ENCODE measurements at regions not wholly inside any gene's neighbourhood (a gene's known extent, or its start where the extent isn't known, plus 50 kb on each side); places are given as distances from the start of the nearest gene placed in this dataset.
"Not testable (repeated sequence)": the region's sequence is repeated elsewhere in the genome, so short reads cannot be mapped to it uniquely, and the experiment has no call there.

DNA sequence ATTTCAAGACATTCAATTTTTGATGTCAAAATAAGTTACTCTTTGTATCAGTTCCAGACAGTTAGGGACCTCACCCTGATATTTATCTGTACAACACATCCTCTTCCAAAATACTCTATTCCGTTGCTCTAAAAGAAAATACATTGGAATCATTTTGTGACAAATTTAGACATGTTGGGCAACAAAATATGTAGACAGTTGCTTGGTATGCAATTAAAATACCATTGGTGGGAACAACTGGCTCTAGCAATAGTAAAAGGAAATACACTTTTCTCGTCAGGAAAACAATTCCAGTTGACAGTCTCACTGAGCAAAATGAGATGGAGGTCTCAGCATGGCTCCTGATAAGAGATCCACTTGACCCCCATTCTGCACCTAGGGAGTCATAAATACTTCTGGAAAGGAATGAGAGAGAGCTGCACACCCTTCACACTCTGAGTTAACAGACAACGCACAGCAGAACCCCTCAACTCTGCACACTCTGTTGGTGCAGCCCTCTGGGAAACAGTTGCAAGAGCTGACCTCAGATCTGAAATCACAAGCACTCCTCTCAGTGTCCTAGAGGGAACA is 171.3 kb upstream of the NT5E start (continued):
- TF ChIP-seq, protein P1, sequence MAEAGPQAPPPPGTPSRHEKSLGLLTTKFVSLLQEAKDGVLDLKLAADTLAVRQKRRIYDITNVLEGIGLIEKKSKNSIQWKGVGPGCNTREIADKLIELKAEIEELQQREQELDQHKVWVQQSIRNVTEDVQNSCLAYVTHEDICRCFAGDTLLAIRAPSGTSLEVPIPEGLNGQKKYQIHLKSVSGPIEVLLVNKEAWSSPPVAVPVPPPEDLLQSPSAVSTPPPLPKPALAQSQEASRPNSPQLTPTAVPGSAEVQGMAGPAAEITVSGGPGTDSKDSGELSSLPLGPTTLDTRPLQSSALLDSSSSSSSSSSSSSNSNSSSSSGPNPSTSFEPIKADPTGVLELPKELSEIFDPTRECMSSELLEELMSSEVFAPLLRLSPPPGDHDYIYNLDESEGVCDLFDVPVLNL (CRISPR knock-in tag; IDR thresholded peaks at IDR 0.05; ENCODE audit: borderline replicate concordance, low read depth), result no peak
- TF ChIP-seq USF1 (CRISPR knock-in tag; IDR thresholded peaks at IDR 0.05) (no peak), ATF3 (CRISPR knock-in tag; conservative IDR thresholded peaks at IDR 0.05) (no peak), FOXP4 (CRISPR knock-in tag; IDR thresholded peaks at IDR 0.05) (no peak)

- H3K27ac Mint-ChIP-seq; H3K36me3 Mint-ChIP-seq; POLR2A ChIA-PET; ATAC-seq; H3K4me3 Mint-ChIP-seq; H3K27me3 Mint-ChIP-seq (ENCODE audit: low read depth); H3K4me1 Mint-ChIP-seq; CTCF ChIA-PET; DNase-seq (ENCODE audit: low spot score): not testable (repeated sequence)
- peaks cover 15% of the 10 kb centered on the region for H3K9me3 Mint-ChIP-seq
Observed at GRCh38 chr6:85276026-85276425, 173.9 kb upstream of the NT5E start.

DNA sequence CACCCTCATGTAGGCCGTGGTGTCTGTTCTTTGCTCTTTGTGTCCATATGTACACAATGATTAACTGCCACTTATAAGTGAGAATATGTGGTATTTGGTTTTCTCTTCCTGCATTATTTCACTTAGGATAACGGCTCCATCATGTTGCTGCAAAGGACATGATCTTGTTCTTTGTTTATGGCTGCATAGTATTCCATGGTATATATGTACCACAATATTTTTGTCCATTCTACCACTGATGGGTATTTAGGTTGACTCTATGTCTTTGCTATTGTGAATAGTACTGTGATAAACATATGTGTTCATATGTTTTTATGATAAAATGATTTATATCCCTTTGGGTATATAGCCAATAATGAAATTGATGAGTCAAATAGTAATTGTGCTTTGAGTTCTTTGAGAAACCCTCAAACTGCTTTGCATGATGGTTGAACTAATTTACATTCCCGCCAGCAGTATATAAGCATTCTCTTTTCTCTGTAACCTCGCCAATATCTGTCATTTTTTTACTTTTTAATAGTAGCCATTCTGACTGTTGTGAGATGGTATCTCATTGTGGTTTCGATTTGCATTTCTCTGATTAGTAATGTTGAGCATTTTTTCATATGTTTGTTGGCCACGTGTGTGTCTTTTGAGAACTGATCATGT is 174.4 kb upstream of the NT5E start:
- H3K9me3 Mint-ChIP-seq, result peaks cover 16% of the 10 kb centered on the region
- H3K4me1 Mint-ChIP-seq, result no peaks in the 10 kb centered on the region
- no peaks in the 10 kb centered on the region; the same call in 1 of the 2 replicates for H3K27me3 Mint-ChIP-seq (ENCODE audit: low read depth)
- no peak overlapping the region for H3K4me3 Mint-ChIP-seq
- no peak for DNase-seq (ENCODE audit: low spot score)
- no peaks in the 10 kb centered on the region for H3K36me3 Mint-ChIP-seq
- no peak for ATAC-seq
- ChIA-PET POLR2A (no interaction called here), CTCF (no interaction called here)
- H3K27ac Mint-ChIP-seq, result no peak overlapping the region
- TF ChIP-seq, protein P2, sequence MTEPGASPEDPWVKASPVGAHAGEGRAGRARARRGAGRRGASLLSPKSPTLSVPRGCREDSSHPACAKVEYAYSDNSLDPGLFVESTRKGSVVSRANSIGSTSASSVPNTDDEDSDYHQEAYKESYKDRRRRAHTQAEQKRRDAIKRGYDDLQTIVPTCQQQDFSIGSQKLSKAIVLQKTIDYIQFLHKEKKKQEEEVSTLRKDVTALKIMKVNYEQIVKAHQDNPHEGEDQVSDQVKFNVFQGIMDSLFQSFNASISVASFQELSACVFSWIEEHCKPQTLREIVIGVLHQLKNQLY (CRISPR knock-in tag; IDR thresholded peaks at IDR 0.05), result no peak
- TF ChIP-seq NR1H2 (CRISPR knock-in tag; IDR thresholded peaks at IDR 0.05) (no peak), ZNF263 (CRISPR knock-in tag; IDR thresholded peaks at IDR 0.05; ENCODE audit: low read depth) (no peak), ZNF423 (CRISPR knock-in tag; IDR thresholded peaks at IDR 0.05) (no peak), CBFB (CRISPR knock-in tag; IDR thresholded peaks at IDR 0.05; ENCODE audit: low read depth) (no peak), PREB (CRISPR knock-in tag; IDR thresholded peaks at IDR 0.05; ENCODE audit: borderline replicate concordance) (no peak), FOXP4 (CRISPR knock-in tag; IDR thresholded peaks at IDR 0.05) (no peak), FOXJ3 (CRISPR knock-in tag; IDR thresholded peaks at IDR 0.05; ENCODE audit: borderline replicate concordance) (no peak), HMGA2 (CRISPR knock-in tag; IDR thresholded peaks at IDR 0.05) (no peak), HMGXB4 (CRISPR knock-in tag; IDR thresholded peaks at IDR 0.05) (no peak), TCF7 (CRISPR knock-in tag; IDR thresholded peaks at IDR 0.05; ENCODE audit: low read depth) (no peak)
- TF ChIP-seq, protein P3, sequence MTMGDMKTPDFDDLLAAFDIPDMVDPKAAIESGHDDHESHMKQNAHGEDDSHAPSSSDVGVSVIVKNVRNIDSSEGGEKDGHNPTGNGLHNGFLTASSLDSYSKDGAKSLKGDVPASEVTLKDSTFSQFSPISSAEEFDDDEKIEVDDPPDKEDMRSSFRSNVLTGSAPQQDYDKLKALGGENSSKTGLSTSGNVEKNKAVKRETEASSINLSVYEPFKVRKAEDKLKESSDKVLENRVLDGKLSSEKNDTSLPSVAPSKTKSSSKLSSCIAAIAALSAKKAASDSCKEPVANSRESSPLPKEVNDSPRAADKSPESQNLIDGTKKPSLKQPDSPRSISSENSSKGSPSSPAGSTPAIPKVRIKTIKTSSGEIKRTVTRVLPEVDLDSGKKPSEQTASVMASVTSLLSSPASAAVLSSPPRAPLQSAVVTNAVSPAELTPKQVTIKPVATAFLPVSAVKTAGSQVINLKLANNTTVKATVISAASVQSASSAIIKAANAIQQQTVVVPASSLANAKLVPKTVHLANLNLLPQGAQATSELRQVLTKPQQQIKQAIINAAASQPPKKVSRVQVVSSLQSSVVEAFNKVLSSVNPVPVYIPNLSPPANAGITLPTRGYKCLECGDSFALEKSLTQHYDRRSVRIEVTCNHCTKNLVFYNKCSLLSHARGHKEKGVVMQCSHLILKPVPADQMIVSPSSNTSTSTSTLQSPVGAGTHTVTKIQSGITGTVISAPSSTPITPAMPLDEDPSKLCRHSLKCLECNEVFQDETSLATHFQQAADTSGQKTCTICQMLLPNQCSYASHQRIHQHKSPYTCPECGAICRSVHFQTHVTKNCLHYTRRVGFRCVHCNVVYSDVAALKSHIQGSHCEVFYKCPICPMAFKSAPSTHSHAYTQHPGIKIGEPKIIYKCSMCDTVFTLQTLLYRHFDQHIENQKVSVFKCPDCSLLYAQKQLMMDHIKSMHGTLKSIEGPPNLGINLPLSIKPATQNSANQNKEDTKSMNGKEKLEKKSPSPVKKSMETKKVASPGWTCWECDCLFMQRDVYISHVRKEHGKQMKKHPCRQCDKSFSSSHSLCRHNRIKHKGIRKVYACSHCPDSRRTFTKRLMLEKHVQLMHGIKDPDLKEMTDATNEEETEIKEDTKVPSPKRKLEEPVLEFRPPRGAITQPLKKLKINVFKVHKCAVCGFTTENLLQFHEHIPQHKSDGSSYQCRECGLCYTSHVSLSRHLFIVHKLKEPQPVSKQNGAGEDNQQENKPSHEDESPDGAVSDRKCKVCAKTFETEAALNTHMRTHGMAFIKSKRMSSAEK (CRISPR knock-in tag; IDR thresholded peaks at IDR 0.05; ENCODE audit: borderline replicate concordance), result no peak

Data from WTC11 (cell line).